ENCODE measurements at regions not wholly inside any gene's neighbourhood (a gene's known extent, or its start where the extent isn't known, plus 50 kb on each side); places are given as distances from the start of the nearest gene placed in this dataset.

GRCh38 chr11:26904801-26905200 is 89.1 kb upstream of the FIBIN start:
- ATAC-seq, result no peak
- DNase-seq (ENCODE audit: low read depth, low spot score), result no peak
- Histone ChIP-seq H3K36me3 (ENCODE audit: control insufficient read depth, insufficient read depth, low read length) (no peaks in the 10 kb centered on the region), H3K27me3 (ENCODE audit: control insufficient read depth, insufficient read depth, low read length) (no peaks in the 10 kb centered on the region), H3K27ac (ENCODE audit: low read length) (no peak overlapping the region), H3K9me3 (ENCODE audit: control insufficient read depth, insufficient read depth, low read depth, low read length) (no peaks in the 10 kb centered on the region), H3K4me1 (ENCODE audit: control insufficient read depth, insufficient read depth, low read length) (no peaks in the 10 kb centered on the region), H3K4me3 (ENCODE audit: low read depth in 2 of 2, low read length in 2 of 2) (no peak overlapping the region)
- in situ Hi-C loops (cut with HindIII; ENCODE audit: low pct_unique_long_range_greater_than_20kb, low sequenced_read_pairs), result no loop called here
- no TSS peak for BruUV-seq (replicated peaks)
- intact Hi-C loops (cut with micrococcal nuclease; ENCODE audit: unreplicated experiment), result no loop called here
- TF ChIP-seq CTCF (IDR thresholded peaks at IDR 0.05) (no peak), SIN3A (IDR thresholded peaks at IDR 0.05; ENCODE audit: borderline replicate concordance, insufficient read depth, low read depth, low read length) (no peak), POLR2AphosphoS5 (IDR thresholded peaks at IDR 0.05; ENCODE audit: low read depth, low read length) (no peak), TCF7L2 (IDR thresholded peaks at IDR 0.05; ENCODE audit: low read depth, low read length) (no peak), REST (IDR thresholded peaks at IDR 0.05; ENCODE audit: insufficient read depth in 1 of 2, low read depth in 2 of 2, low read length in 1 of 2) (no peak)
- CTCF ChIA-PET, result no interaction called here
- POLR2A ChIA-PET, result no interaction called here

- intact Hi-C loops (cut with micrococcal nuclease; ENCODE audit: unreplicated experiment), result no loop called here
- H3K4me3 ChIP-seq (ENCODE audit: low read depth in 2 of 2, low read length in 2 of 2), result no peak overlapping the region
- no peaks in the 10 kb centered on the region for H3K36me3 ChIP-seq (ENCODE audit: control insufficient read depth, insufficient read depth, low read length)
- ATAC-seq (no peak), DNase-seq (ENCODE audit: low read depth, low spot score) (no peak)
- H3K27me3 ChIP-seq (ENCODE audit: control insufficient read depth, insufficient read depth, low read length), result no peaks in the 10 kb centered on the region
- H3K27ac ChIP-seq (ENCODE audit: low read length), result no peak overlapping the region
- no peaks in the 10 kb centered on the region for H3K9me3 ChIP-seq (ENCODE audit: control insufficient read depth, insufficient read depth, low read depth, low read length)
- POLR2A ChIA-PET, result no interaction called here
- no peak for TF ChIP-seq REST (IDR thresholded peaks at IDR 0.05; ENCODE audit: insufficient read depth in 1 of 2, low read depth in 2 of 2, low read length in 1 of 2)
- TF ChIP-seq TCF7L2 (IDR thresholded peaks at IDR 0.05; ENCODE audit: low read depth, low read length), result no peak
- TF ChIP-seq CTCF (IDR thresholded peaks at IDR 0.05), result no peak
- TF ChIP-seq SIN3A (IDR thresholded peaks at IDR 0.05; ENCODE audit: borderline replicate concordance, insufficient read depth, low read depth, low read length), result no peak
- no peak for TF ChIP-seq POLR2AphosphoS5 (IDR thresholded peaks at IDR 0.05; ENCODE audit: low read depth, low read length)
- no peaks in the 10 kb centered on the region for H3K4me1 ChIP-seq (ENCODE audit: control insufficient read depth, insufficient read depth, low read length)
- no TSS peak for BruUV-seq (replicated peaks)
- in situ Hi-C loops (cut with HindIII; ENCODE audit: low pct_unique_long_range_greater_than_20kb, low sequenced_read_pairs), result no loop called here
- CTCF ChIA-PET, result no interaction called here
Measured at GRCh38 chr11:26905368-26905767, 88.5 kb upstream of the FIBIN start.

Data from Panc1 (cell line).